ENCODE measurements at regions not wholly inside any gene's neighbourhood (a gene's known extent, or its start where the extent isn't known, plus 50 kb on each side); places are given as distances from the start of the nearest gene placed in this dataset.

- no peak overlapping the region for H3K4me2 ChIP-seq (ENCODE audit: low read length)
- H3K79me2 ChIP-seq (replicated peaks; ENCODE audit: insufficient read depth, low read length), result no peaks in the 10 kb centered on the region
- no peak overlapping the region for H2AFZ ChIP-seq (ENCODE audit: low read depth, low read length)
- H4K20me1 ChIP-seq (ENCODE audit: insufficient read depth), result no peaks in the 10 kb centered on the region
- H3K36me3 ChIP-seq (ENCODE audit: insufficient read depth, low read length), result no peaks in the 10 kb centered on the region
- no peak overlapping the region for H3K9ac ChIP-seq (ENCODE audit: low read length)
- H3K4me3 ChIP-seq (ENCODE audit: low read length), result no peak overlapping the region
- no peaks in the 10 kb centered on the region for H3K27me3 ChIP-seq (ENCODE audit: insufficient read depth, low read depth, low read length)
- no peaks in the 10 kb centered on the region for H3K9me2 ChIP-seq (ENCODE audit: insufficient read depth, low read length)
- H3K9me3 ChIP-seq (ENCODE audit: low read length), result no peaks in the 10 kb centered on the region
- H3K27ac ChIP-seq (ENCODE audit: low read length), result no peak overlapping the region
- no peak for TF ChIP-seq EP300 (conservative IDR thresholded peaks at IDR 0.05; ENCODE audit: poor library complexity, severe bottlenecking)
- H3F3A ChIP-seq (ENCODE audit: insufficient read depth, low read length, poor library complexity, severe bottlenecking), result no peaks in the 10 kb centered on the region
These were observed 151.2 kb upstream of the AMOT start for GRCh38 chrX:112991801-112992200.

GRCh38 chrX:112979879-112980278 is 139.2 kb upstream of the AMOT start:
- H3K27me3 ChIP-seq (ENCODE audit: insufficient read depth, low read depth, low read length), result no peaks in the 10 kb centered on the region
- H3K36me3 ChIP-seq (ENCODE audit: insufficient read depth, low read length), result no peaks in the 10 kb centered on the region
- no peak overlapping the region for H3K4me2 ChIP-seq (ENCODE audit: low read length)
- no peak overlapping the region for H2AFZ ChIP-seq (ENCODE audit: low read depth, low read length)
- no peaks in the 10 kb centered on the region for H3F3A ChIP-seq (ENCODE audit: insufficient read depth, low read length, poor library complexity, severe bottlenecking)
- no peaks in the 10 kb centered on the region for H4K20me1 ChIP-seq (ENCODE audit: insufficient read depth)
- no peaks in the 10 kb centered on the region for H3K79me2 ChIP-seq (replicated peaks; ENCODE audit: insufficient read depth, low read length)
- no peak for TF ChIP-seq REST (IDR thresholded peaks at IDR 0.05; ENCODE audit: borderline replicate concordance)
- TF ChIP-seq SMC3 (conservative IDR thresholded peaks at IDR 0.05; ENCODE audit: poor library complexity), result no peak
- H3K27ac ChIP-seq (ENCODE audit: low read length), result no peak overlapping the region
- no peaks in the 10 kb centered on the region for H3K9me3 ChIP-seq (ENCODE audit: low read length)
- no peak overlapping the region for H3K9ac ChIP-seq (ENCODE audit: low read length)
- H3K9me2 ChIP-seq (ENCODE audit: insufficient read depth, low read length), result no peaks in the 10 kb centered on the region
- H3K4me3 ChIP-seq (ENCODE audit: low read length), result no peak overlapping the region

GRCh38 chrX:112968351-112969133 is 127.9 kb upstream of the AMOT start:
- H3K36me3 ChIP-seq (ENCODE audit: insufficient read depth, low read length), result no peaks in the 10 kb centered on the region
- no peak overlapping the region for H3K4me2 ChIP-seq (ENCODE audit: low read length)
- no peak overlapping the region for H2AFZ ChIP-seq (ENCODE audit: low read depth, low read length)
- no peak for TF ChIP-seq CTCF (IDR thresholded peaks at IDR 0.05; ENCODE audit: poor library complexity, severe bottlenecking)
- TF ChIP-seq EP300 (conservative IDR thresholded peaks at IDR 0.05; ENCODE audit: poor library complexity, severe bottlenecking), result no peak
- no peak for TF ChIP-seq MXI1 (conservative IDR thresholded peaks at IDR 0.05; ENCODE audit: poor library complexity, severe bottlenecking)
- no peak for TF ChIP-seq EZH2 (IDR thresholded peaks at IDR 0.05; ENCODE audit: borderline replicate concordance, insufficient read depth, low read length, poor library complexity, severe bottlenecking)
- TF ChIP-seq SMC3 (conservative IDR thresholded peaks at IDR 0.05; ENCODE audit: poor library complexity), result no peak
- no peak for TF ChIP-seq RAD21 (conservative IDR thresholded peaks at IDR 0.05)
- no peak for TF ChIP-seq TAF1 (IDR thresholded peaks at IDR 0.05; ENCODE audit: low read depth)
- TF ChIP-seq REST (IDR thresholded peaks at IDR 0.05; ENCODE audit: borderline replicate concordance), result no peak
- H3K27me3 ChIP-seq (ENCODE audit: insufficient read depth, low read depth, low read length), result no peaks in the 10 kb centered on the region
- H3K9ac ChIP-seq (ENCODE audit: low read length), result no peak overlapping the region
- H3K27ac ChIP-seq (ENCODE audit: low read length), result no peak overlapping the region
- no peaks in the 10 kb centered on the region for H3F3A ChIP-seq (ENCODE audit: insufficient read depth, low read length, poor library complexity, severe bottlenecking)
- no peak overlapping the region for H3K4me3 ChIP-seq (ENCODE audit: low read length)
- no peaks in the 10 kb centered on the region for H3K79me2 ChIP-seq (replicated peaks; ENCODE audit: insufficient read depth, low read length)
- H3K9me2 ChIP-seq (ENCODE audit: insufficient read depth, low read length), result no peaks in the 10 kb centered on the region
- no peaks in the 10 kb centered on the region for H4K20me1 ChIP-seq (ENCODE audit: insufficient read depth)
- H3K9me3 ChIP-seq (ENCODE audit: low read length), result no peaks in the 10 kb centered on the region
